DOHH2 (cell line): ENCODE measurements at regions not wholly inside any gene's neighbourhood (a gene's known extent, or its start where the extent isn't known, plus 50 kb on each side); places are given as distances from the start of the nearest gene placed in this dataset.

Experiments used
- H3F3A ChIP-seq: fragments of 200-600 bp; sonication (generic), shearing (Covaris generic); 2 replicates; pipeline ENCODE4 v1.6.0; 2016; ENCODE audit warnings: antibody characterized with exemption, mild to moderate bottlenecking; ENCODE audit not compliant: control insufficient read depth, insufficient read depth
- H3K27ac ChIP-seq: fragments of 200-600 bp; sonication (generic); 2 replicates; pipeline ENCODE4 v1.5.1; 2014; ENCODE audit warnings: low read depth, mild to moderate bottlenecking, low read length, moderate library complexity
- H3K27me3 ChIP-seq: fragments of 200-600 bp; sonication (generic); 2 replicates; pipeline ENCODE4 v1.6.1; 2014; ENCODE audit warnings: mild to moderate bottlenecking, low read length, mixed read lengths; ENCODE audit not compliant: control insufficient read depth
- H3K36me3 ChIP-seq: fragments of 200-600 bp; sonication (generic); 2 replicates; pipeline ENCODE4 v1.6.1; 2014; ENCODE audit warnings: mild to moderate bottlenecking, low read length, moderate library complexity, mixed read lengths; ENCODE audit not compliant: control insufficient read depth
- H3K4me1 ChIP-seq: fragments of 200-600 bp; sonication (generic); 2 replicates; pipeline ENCODE4 v1.6.1; 2014; ENCODE audit warnings: mild to moderate bottlenecking, low read length, mixed read lengths; ENCODE audit not compliant: control insufficient read depth
- H3K4me2 ChIP-seq: fragments of 200-600 bp; sonication (generic); 2 replicates; pipeline ENCODE4 v1.6.0; 2014; ENCODE audit warnings: mild to moderate bottlenecking, low read length, moderate library complexity
- H3K4me3 ChIP-seq: fragments of 200-600 bp; sonication (generic); 2 replicates; pipeline ENCODE4 v1.5.1; 2014; ENCODE audit warnings: mild to moderate bottlenecking, low read length, mixed read lengths
- H3K79me2 ChIP-seq: fragments of 200-600 bp; sonication (generic); 2 replicates; pipeline ENCODE4 v1.6.1; 2014; ENCODE audit warnings: mild to moderate bottlenecking, low read length, mixed read lengths; ENCODE audit not compliant: control insufficient read depth
- H3K9me2 ChIP-seq: fragments of 200-600 bp; sonication (generic); replicated peaks from 2 replicates; pipeline ENCODE4 v1.6.1; 2014; ENCODE audit warnings: mild to moderate bottlenecking, low read length, mixed read lengths; ENCODE audit not compliant: control insufficient read depth
- H3K9me3 ChIP-seq: fragments of 200-600 bp; sonication (generic); 2 replicates; pipeline ENCODE4 v1.6.1; 2014; ENCODE audit warnings: antibody characterized with exemption, low read length, mixed read lengths; ENCODE audit not compliant: control insufficient read depth, insufficient read depth
- H4K20me1 ChIP-seq: fragments of 200-600 bp; sonication (generic); 2 replicates; pipeline ENCODE4 v1.6.0; 2014; ENCODE audit warnings: low read depth, mild to moderate bottlenecking, antibody characterized with exemption, low read length, moderate library complexity; ENCODE audit not compliant: control insufficient read depth, insufficient read depth
- CTCF ChIP-seq: fragments of 200-600 bp; sonication (generic); IDR thresholded peaks from one replicate; pipeline ENCODE4 v1.5.1; 2014; ENCODE audit warnings: antibody characterized with exemption, mild to moderate bottlenecking, low read depth, low read length; ENCODE audit not compliant: poor library complexity, severe bottlenecking
- EZH2phosphoT487 ChIP-seq: fragments of 200-600 bp; sonication (generic); IDR thresholded peaks from 2 replicates; pipeline ENCODE4 v1.6.1; 2017; ENCODE audit warnings: borderline replicate concordance, mild to moderate bottlenecking, antibody characterized with exemption, low read length, moderate library complexity, mixed read lengths

- Histone ChIP-seq H3K4me2 (no peak overlapping the region), H3K9me2 (no peaks in the 10 kb centered on the region; the same call in 1 of the 2 replicates), H3K27ac (no peak overlapping the region), H3K9me3 (no peaks in the 10 kb centered on the region), H3K36me3 (no peaks in the 10 kb centered on the region), H3K79me2 (no peaks in the 10 kb centered on the region), H3F3A (no peaks in the 10 kb centered on the region), H3K4me3 (no peak overlapping the region), H3K27me3 (no peaks in the 10 kb centered on the region), H4K20me1 (no peaks in the 10 kb centered on the region), H3K4me1 (no peaks in the 10 kb centered on the region)
- TF ChIP-seq EZH2phosphoT487: no peak
- no peak for TF ChIP-seq CTCF
These were observed 228.4 kb upstream of the MMADHC start for GRCh38 chr2:149815941-149816340.

- Histone ChIP-seq H3K4me1 (no peaks in the 10 kb centered on the region), H3K4me3 (no peak overlapping the region), H3F3A (no peaks in the 10 kb centered on the region), H3K79me2 (no peaks in the 10 kb centered on the region), H3K9me2 (no peaks in the 10 kb centered on the region; the same call in 1 of the 2 replicates), H3K36me3 (no peaks in the 10 kb centered on the region), H3K9me3 (no peaks in the 10 kb centered on the region), H3K27ac (no peak overlapping the region), H4K20me1 (no peaks in the 10 kb centered on the region), H3K27me3 (no peaks in the 10 kb centered on the region), H3K4me2 (no peak overlapping the region)
- TF ChIP-seq EZH2phosphoT487: no peak
- TF ChIP-seq CTCF: no peak
These were observed 227.3 kb upstream of the MMADHC start for GRCh38 chr2:149814901-149815300.

- Histone ChIP-seq H3K4me2 (no peak overlapping the region), H3K4me3 (no peak overlapping the region), H3K27me3 (no peaks in the 10 kb centered on the region), H3K4me1 (no peaks in the 10 kb centered on the region), H3K9me3 (no peaks in the 10 kb centered on the region), H3K9me2 (no peaks in the 10 kb centered on the region), H3F3A (no peaks in the 10 kb centered on the region), H3K36me3 (no peaks in the 10 kb centered on the region), H3K79me2 (no peaks in the 10 kb centered on the region), H4K20me1 (no peaks in the 10 kb centered on the region), H3K27ac (no peak overlapping the region)
- no peak for TF ChIP-seq EZH2phosphoT487
- TF ChIP-seq CTCF: no peak
These were observed 226.5 kb upstream of the MMADHC start for GRCh38 chr2:149814049-149814448.

GRCh38 chr2:149808556-149808955 is 221.0 kb upstream of the MMADHC start:
- no peaks in the 10 kb centered on the region for H3K9me3 ChIP-seq
- no peaks in the 10 kb centered on the region for H3K9me2 ChIP-seq
- H3K27ac ChIP-seq: no peak overlapping the region
- no peaks in the 10 kb centered on the region for H3K4me1 ChIP-seq
- no peaks in the 10 kb centered on the region for H4K20me1 ChIP-seq
- H3K36me3 ChIP-seq: no peaks in the 10 kb centered on the region
- TF ChIP-seq CTCF (no peak), EZH2phosphoT487 (no peak)
- H3K79me2 ChIP-seq: no peaks in the 10 kb centered on the region
- H3K4me3 ChIP-seq: no peak overlapping the region
- no peak overlapping the region for H3K4me2 ChIP-seq
- no peaks in the 10 kb centered on the region for H3K27me3 ChIP-seq
- H3F3A ChIP-seq: no peaks in the 10 kb centered on the region
